GM18519 (cell line): ENCODE measurements at regions not wholly inside any gene's neighbourhood (a gene's known extent, or its start where the extent isn't known, plus 50 kb on each side); places are given as distances from the start of the nearest gene placed in this dataset.

Experiments
- ATAC-seq: cut with Tn5 transposase; IDR thresholded peaks from one replicate; pipeline ENCODE4 v1.9.1; 2021; ENCODE audit warnings: mild to moderate bottlenecking, moderate library complexity; ENCODE audit not compliant: unreplicated experiment, low FRiP score

DNA sequence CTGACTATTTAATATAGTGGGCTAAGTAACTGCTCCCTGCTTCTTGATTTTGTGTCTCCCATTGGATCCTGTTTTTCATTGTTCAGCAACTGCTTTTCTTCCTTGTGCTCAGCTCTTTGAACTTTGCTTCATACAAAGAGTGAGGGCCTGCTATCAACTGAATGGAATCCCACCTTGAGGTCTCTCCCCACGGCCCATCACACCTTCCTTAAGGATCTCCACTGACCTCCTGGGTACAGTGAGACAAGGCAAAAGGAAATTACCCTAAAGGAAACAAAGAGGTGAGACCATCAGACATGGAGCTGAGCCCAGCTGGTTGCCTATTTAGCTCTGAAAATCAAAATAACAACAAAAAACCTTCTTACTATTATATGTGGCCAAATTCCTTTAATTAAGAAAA is 91.3 kb upstream of the RPL34 start:
- no peak for ATAC-seq

- ATAC-seq: no peak
Observed at GRCh38 chr4:108527723-108528122, 92.7 kb upstream of the RPL34 start.

- ATAC-seq: no peak
Observed at GRCh38 chr4:108520807-108521206, 99.6 kb upstream of the RPL34 start.

- no peak for ATAC-seq
Observed at GRCh38 chr4:108519911-108520601, 100.3 kb upstream of the RPL34 start.

- ATAC-seq: no peak
Observed at GRCh38 chr4:108519208-108519833, 101.1 kb upstream of the RPL34 start.

DNA sequence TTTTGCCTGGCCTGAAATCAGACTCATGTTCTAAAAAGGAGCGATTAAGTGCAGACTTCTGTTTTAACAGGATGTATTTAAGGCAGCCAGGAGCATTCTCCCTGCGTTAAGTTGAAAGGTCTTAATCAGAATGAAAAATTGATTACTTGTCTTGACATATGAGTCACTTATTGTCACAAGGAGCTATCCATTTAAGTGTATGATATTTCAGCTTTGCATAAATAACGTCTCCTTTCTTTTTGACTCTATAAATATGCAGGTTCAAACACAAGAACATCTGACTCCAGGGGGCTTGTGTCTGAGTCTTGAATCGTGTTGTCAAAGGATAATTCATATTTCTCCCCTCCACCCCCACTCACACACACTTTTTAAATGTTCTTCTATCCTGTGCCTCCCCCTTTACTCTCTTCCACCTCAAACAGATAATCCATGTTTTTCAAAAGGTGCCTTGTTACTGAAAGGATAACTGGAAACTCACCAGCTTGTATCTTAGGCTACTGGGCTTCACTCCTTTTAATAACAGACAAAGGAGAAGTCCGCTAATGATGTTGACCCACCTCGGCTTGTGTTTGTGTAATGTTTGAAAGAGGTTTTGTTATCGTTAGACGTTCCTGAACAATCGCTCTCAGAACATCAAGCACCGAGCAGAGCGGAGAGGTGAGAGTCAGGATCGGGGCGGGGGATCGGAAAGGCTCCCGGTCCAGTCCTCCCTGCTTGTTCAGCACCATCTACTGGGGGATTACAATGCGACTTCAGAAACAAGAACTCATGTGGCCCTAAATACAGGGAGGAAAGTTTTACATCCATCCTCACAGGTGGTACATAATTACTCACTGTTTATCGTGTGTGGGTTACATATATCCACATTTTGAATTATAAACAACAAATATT is 107.5 kb upstream of the RPL34 start:
- ATAC-seq: no peak

- no peak for ATAC-seq
Observed at GRCh38 chr4:108511618-108512017, 108.8 kb upstream of the RPL34 start.

GRCh38 chr4:108502356-108502755 is 118.0 kb upstream of the RPL34 start:
- ATAC-seq: no peak

GRCh38 chr4:108498925-108499324 is 121.5 kb upstream of the RPL34 start:
- no peak for ATAC-seq

DNA sequence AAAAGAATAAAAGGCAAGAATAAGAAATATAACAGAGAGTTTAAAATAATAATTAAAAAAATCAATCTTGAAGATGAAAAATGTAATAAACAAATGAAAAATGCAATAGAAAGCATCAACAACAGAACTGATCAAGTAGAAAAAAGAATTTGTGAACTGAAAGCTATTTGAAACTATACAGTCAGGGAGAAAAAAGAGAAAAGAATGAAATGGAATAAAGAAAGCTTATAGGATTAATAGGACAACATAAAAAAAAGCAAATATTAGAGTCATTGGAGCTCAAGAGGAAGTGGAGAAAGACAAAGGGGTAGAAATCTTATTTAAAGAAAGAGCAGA is 126.8 kb upstream of the RPL34 start:
- ATAC-seq: no peak

- no peak for ATAC-seq
Observed at GRCh38 chr4:108492816-108493595, 127.4 kb upstream of the RPL34 start.

GRCh38 chr4:108488865-108489264 is 131.5 kb upstream of the RPL34 start:
- ATAC-seq: no peak

GRCh38 chr4:108486046-108486445 is 134.3 kb upstream of the RPL34 start:
- ATAC-seq: no peak

GRCh38 chr4:108484187-108484586 is 136.2 kb upstream of the RPL34 start:
- ATAC-seq: no peak

- no peak for ATAC-seq
Observed at GRCh38 chr4:108483650-108484049, 136.7 kb upstream of the RPL34 start.

- ATAC-seq: no peak
Observed at GRCh38 chr4:108483079-108483478, 137.3 kb upstream of the RPL34 start.

DNA sequence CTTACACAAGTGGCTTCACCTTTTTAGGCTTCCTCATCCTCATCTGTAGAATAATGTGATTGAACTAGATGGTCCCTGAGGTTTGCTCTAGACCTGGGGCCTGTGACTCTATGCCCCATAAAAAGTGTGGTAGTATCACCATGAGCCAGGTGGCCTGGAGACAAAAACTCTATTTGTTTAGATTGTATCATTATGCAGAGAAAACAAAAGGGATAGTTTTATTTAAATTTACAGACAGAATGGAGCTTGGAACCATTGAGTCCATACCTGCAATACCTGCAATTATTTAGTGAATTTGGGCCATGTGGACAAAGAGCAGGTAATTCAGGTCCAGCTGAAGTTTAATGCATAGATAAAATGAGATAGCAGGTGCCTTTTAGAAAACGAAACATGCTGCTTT is 139.5 kb upstream of the RPL34 start:
- ATAC-seq: no peak

DNA sequence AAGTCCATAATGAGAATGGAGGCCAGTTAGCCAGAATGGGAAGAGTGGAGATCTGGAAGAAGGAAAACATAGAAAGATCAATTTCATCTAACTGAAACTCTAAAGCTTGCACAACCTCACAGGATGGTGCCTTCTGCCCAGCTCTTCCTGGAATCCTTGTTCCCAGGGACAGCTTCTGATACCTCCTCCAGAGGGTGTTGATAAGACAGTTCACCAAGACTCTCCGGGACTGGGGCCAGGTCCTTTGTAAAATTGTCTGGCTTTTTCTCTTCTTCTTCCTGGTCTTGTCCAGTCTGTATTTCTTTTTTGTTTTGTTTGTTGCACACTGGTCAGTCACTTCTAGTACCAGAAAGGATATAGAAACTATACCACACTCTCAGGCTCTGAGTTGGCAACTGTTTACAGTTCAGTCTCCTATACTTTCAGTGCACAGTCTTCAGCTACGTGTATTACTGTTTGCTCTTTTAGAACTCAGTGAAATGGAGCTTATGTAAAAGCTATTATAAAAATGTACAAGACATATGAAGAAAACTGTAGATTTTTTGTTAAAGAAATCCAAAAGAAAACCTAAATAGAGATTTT is 142.8 kb upstream of the RPL34 start:
- no peak for ATAC-seq

DNA sequence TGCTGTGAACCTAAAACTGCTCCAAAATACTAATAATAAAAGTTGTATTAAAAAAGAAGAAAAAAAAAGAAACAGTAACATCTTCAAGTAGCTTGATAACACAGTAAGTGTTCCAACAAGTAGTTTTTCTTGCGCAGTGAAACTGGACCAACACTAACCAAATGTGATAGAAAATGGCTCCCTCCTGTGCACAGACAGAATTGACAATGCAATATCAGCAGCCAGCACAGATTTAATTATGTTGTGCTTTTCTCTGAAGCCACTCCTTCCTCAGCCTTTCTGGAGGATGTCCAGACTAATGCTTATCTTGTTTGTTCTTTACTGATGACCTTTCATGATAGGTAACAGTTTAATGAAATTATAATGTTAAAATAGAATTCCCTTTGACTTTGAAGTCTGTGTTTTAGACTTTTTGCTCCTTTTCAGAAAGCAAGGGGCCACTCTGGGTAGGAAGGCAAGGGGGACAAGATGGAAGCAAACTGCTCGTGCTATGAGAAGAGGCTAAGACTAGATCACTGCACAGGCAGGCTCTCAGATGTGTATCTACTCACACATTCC is 147.1 kb upstream of the RPL34 start:
- no peak for ATAC-seq
